Astrocyte (in vitro differentiated cells and primary cell): ENCODE measurements at regions not wholly inside any gene's neighbourhood (a gene's known extent, or its start where the extent isn't known, plus 50 kb on each side); places are given as distances from the start of the nearest gene placed in this dataset.

ENCODE experiments used
- DNase-seq: peaks from one replicate; pipeline ENCODE4 v3.0.0-alpha.2; 2010; ENCODE audit warnings: low read depth
- FAIRE-seq: peaks from 2 replicates; lab custom pipeline; 2011; peaks lifted over from hg19 to GRCh38; lab: Jason Lieb, UNC
- H2AFZ ChIP-seq: 2 replicates; pipeline ENCODE4 v1.6.0; 2012; ENCODE audit warnings: low read depth, low read length, inconsistent platforms
- H3K27ac ChIP-seq: 2 replicates; pipeline ENCODE4 v1.5.1; 2011; ENCODE audit warnings: low read depth, low read length, inconsistent platforms
- H3K27me3 ChIP-seq: 2 replicates; pipeline ENCODE4 v1.6.0; 2011; ENCODE audit warnings: low read length, inconsistent platforms; ENCODE audit not compliant: insufficient read depth
- H3K36me3 ChIP-seq: 2 replicates; pipeline ENCODE4 v1.5.1; 2011; ENCODE audit warnings: low read length, inconsistent platforms; ENCODE audit not compliant: insufficient read depth
- H3K4me1 ChIP-seq: 2 replicates; pipeline ENCODE4 v1.5.1; 2011; ENCODE audit warnings: low read length, inconsistent platforms; ENCODE audit not compliant: insufficient read depth
- H3K4me2 ChIP-seq: 2 replicates; pipeline ENCODE4 v1.6.0; 2012; ENCODE audit warnings: low read length, inconsistent platforms
- H3K4me3 ChIP-seq: 2 replicates; pipeline ENCODE4 v1.5.1; 2011; ENCODE audit warnings: low read depth, mild to moderate bottlenecking, low read length, inconsistent platforms; ENCODE audit not compliant: insufficient read depth
- H3K79me2 ChIP-seq: 2 replicates; pipeline ENCODE4 v1.6.0; 2012; ENCODE audit warnings: mild to moderate bottlenecking, low read length, inconsistent platforms; ENCODE audit not compliant: insufficient read depth
- H3K9ac ChIP-seq: 2 replicates; pipeline ENCODE4 v1.6.0; 2012; ENCODE audit warnings: mild to moderate bottlenecking, low read length, inconsistent platforms
- H3K9me3 ChIP-seq: 2 replicates; pipeline ENCODE4 v1.5.1; 2012; ENCODE audit warnings: low read depth, mild to moderate bottlenecking, low read length, inconsistent platforms; ENCODE audit not compliant: insufficient read depth
- H4K20me1 ChIP-seq: 2 replicates; pipeline ENCODE4 v1.6.0; 2012; ENCODE audit warnings: low read length, inconsistent platforms; ENCODE audit not compliant: insufficient read depth
- H3K27ac Mint-ChIP-seq: one replicate; pipeline ENCODE4 v1.8.0; 2021; ENCODE audit warnings: mild to moderate bottlenecking, mixed read lengths; ENCODE audit not compliant: unreplicated experiment
- H3K27me3 Mint-ChIP-seq: one replicate; pipeline ENCODE4 v1.8.0; 2021; ENCODE audit warnings: low read depth, mixed read lengths; ENCODE audit not compliant: unreplicated experiment
- H3K36me3 Mint-ChIP-seq: one replicate; pipeline ENCODE4 v1.8.0; 2021; ENCODE audit warnings: low read depth, mixed read lengths; ENCODE audit not compliant: unreplicated experiment
- H3K4me1 Mint-ChIP-seq: one replicate; pipeline ENCODE4 v1.8.0; 2021; ENCODE audit warnings: low read depth, mixed read lengths; ENCODE audit not compliant: unreplicated experiment
- H3K4me3 Mint-ChIP-seq: one replicate; pipeline ENCODE4 v1.8.0; 2021; ENCODE audit warnings: mild to moderate bottlenecking, moderate library complexity, mixed read lengths; ENCODE audit not compliant: unreplicated experiment
- H3K9me3 Mint-ChIP-seq: one replicate; pipeline ENCODE4 v1.8.0; 2021; ENCODE audit warnings: mild to moderate bottlenecking, mixed read lengths; ENCODE audit not compliant: unreplicated experiment
- CTCF ChIP-seq: IDR thresholded peaks from 2 replicates; pipeline ENCODE4 v1.5.1; 2011; ENCODE audit warnings: low read depth, mild to moderate bottlenecking, inconsistent platforms, low read length, moderate library complexity; ENCODE audit not compliant: insufficient read depth
- EZH2 ChIP-seq: IDR thresholded peaks from 2 replicates; pipeline ENCODE4 v1.6.1; 2012; ENCODE audit warnings: mild to moderate bottlenecking, low read length, inconsistent platforms; ENCODE audit not compliant: insufficient read depth

GRCh38 chr9:90060256-90060655, 455.4 kb downstream of the GADD45G start:
- H3K9me3 Mint-ChIP-seq, result peaks cover 4% of the 10 kb centered on the region
- peaks cover 27% of the 10 kb centered on the region for H3K27me3 Mint-ChIP-seq
- FAIRE-seq (no peak), DNase-seq (no peak)
- Histone ChIP-seq H3K9me3 (no peaks in the 10 kb centered on the region), H2AFZ (no peak overlapping the region), H3K27me3 (no peaks in the 10 kb centered on the region), H4K20me1 (no peaks in the 10 kb centered on the region), H3K4me3 (no peak overlapping the region), H3K79me2 (no peaks in the 10 kb centered on the region), H3K9ac (no peak overlapping the region), H3K4me1 (no peaks in the 10 kb centered on the region), H3K36me3 (no peaks in the 10 kb centered on the region), H3K4me2 (no peak overlapping the region), H3K27ac (no peak overlapping the region)
- no peak overlapping the region for H3K4me3 Mint-ChIP-seq
- H3K4me1 Mint-ChIP-seq, result peaks cover 4% of the 10 kb centered on the region
- TF ChIP-seq EZH2, result no peak
- TF ChIP-seq CTCF, result no peak
- no peak overlapping the region for H3K27ac Mint-ChIP-seq
- H3K36me3 Mint-ChIP-seq, result peaks cover 2% of the 10 kb centered on the region

- Histone ChIP-seq H3K9ac (no peak overlapping the region), H3K4me1 (no peaks in the 10 kb centered on the region), H2AFZ (no peak overlapping the region), H3K9me3 (no peaks in the 10 kb centered on the region), H3K27ac (no peak overlapping the region), H4K20me1 (no peaks in the 10 kb centered on the region), H3K4me3 (no peak overlapping the region), H3K79me2 (no peaks in the 10 kb centered on the region), H3K27me3 (no peaks in the 10 kb centered on the region), H3K4me2 (no peak overlapping the region), H3K36me3 (no peaks in the 10 kb centered on the region)
- FAIRE-seq, result no peak
- Mint-ChIP-seq H3K27ac (no peak overlapping the region), H3K27me3 (peaks cover 20% of the 10 kb centered on the region), H3K4me3 (no peak overlapping the region), H3K36me3 (no peaks in the 10 kb centered on the region), H3K4me1 (peaks cover 4% of the 10 kb centered on the region), H3K9me3 (no peaks in the 10 kb centered on the region)
- TF ChIP-seq EZH2 (no peak), CTCF (no peak)
- DNase-seq, result no peak
Measured at GRCh38 chr9:90061187-90061586, 456.4 kb downstream of the GADD45G start.

DNA sequence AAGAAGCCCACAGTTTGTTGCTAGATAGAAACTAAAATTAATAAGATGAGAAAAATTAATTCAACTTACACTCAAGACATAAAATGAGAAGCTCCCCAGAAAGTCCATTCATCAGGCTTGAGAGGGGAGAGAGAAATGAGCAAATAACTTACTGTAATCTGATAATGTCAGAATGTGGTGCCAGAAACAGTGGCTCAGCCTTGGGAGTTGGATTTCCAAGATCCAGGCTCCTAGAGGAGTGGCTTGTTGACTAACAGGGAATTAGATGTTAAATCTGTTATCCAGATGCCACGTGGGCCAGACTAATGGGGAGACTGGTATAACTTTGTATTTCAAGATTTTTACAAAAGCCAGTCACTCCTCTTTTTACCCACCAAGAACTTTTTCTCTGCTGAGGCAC, 458.2 kb downstream of the GADD45G start:
- no peaks in the 10 kb centered on the region for H3K36me3 Mint-ChIP-seq
- Histone ChIP-seq H3K4me1 (no peaks in the 10 kb centered on the region), H3K79me2 (no peaks in the 10 kb centered on the region), H2AFZ (no peak overlapping the region), H3K36me3 (no peaks in the 10 kb centered on the region), H3K27me3 (no peaks in the 10 kb centered on the region), H3K4me3 (no peak overlapping the region), H3K27ac (no peak overlapping the region), H3K4me2 (no peak overlapping the region), H3K9ac (no peak overlapping the region), H4K20me1 (no peaks in the 10 kb centered on the region), H3K9me3 (no peaks in the 10 kb centered on the region)
- H3K4me3 Mint-ChIP-seq, result no peak overlapping the region
- peaks cover 17% of the 10 kb centered on the region for H3K27me3 Mint-ChIP-seq
- TF ChIP-seq CTCF (no peak), EZH2 (no peak)
- FAIRE-seq (no peak), DNase-seq (no peak)
- H3K27ac Mint-ChIP-seq, result no peak overlapping the region
- H3K9me3 Mint-ChIP-seq, result no peaks in the 10 kb centered on the region
- H3K4me1 Mint-ChIP-seq, result peaks cover 4% of the 10 kb centered on the region
